ENCODE measurements at regions not wholly inside any gene's neighbourhood (a gene's known extent, or its start where the extent isn't known, plus 50 kb on each side); places are given as distances from the start of the nearest gene placed in this dataset.

DNA sequence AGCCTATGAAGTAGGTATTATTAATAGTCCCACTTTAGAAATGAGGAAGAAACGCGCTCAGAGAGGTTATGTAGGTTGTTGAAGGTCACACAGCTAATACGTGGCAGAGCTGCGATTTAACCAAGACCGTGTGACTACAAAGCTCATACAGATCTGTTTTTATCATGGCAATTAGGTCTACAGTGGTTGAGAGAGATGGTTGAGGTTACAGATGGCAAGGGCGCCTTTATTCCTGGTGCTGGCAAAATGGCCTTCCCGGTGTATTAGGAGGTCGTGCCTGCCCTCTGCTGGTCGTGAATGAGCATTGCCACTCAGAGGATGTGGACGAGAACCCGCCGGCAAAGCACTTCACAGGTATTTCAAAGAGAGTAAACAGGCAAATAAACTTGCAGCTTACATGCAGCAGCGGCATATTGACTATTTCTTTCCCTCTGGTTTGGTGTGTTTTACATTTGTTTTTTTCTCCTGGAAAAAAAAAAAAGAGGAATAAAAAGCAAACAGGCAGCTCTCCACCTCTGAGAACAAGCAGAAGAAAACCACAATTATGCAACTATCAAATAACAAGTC is 65.3 kb upstream of the EGFLAM start:
- TF ChIP-seq, protein P1, sequence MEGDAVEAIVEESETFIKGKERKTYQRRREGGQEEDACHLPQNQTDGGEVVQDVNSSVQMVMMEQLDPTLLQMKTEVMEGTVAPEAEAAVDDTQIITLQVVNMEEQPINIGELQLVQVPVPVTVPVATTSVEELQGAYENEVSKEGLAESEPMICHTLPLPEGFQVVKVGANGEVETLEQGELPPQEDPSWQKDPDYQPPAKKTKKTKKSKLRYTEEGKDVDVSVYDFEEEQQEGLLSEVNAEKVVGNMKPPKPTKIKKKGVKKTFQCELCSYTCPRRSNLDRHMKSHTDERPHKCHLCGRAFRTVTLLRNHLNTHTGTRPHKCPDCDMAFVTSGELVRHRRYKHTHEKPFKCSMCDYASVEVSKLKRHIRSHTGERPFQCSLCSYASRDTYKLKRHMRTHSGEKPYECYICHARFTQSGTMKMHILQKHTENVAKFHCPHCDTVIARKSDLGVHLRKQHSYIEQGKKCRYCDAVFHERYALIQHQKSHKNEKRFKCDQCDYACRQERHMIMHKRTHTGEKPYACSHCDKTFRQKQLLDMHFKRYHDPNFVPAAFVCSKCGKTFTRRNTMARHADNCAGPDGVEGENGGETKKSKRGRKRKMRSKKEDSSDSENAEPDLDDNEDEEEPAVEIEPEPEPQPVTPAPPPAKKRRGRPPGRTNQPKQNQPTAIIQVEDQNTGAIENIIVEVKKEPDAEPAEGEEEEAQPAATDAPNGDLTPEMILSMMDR (IDR thresholded peaks at IDR 0.05; ENCODE audit: insufficient read depth, low read depth, low read length) = peak; percentile 89
- TF ChIP-seq EZH2 (IDR thresholded peaks at IDR 0.05; ENCODE audit: insufficient read depth, low read length) = no peak
